GM18505 (cell line): ENCODE measurements at regions not wholly inside any gene's neighbourhood (a gene's known extent, or its start where the extent isn't known, plus 50 kb on each side); places are given as distances from the start of the nearest gene placed in this dataset.
"Not testable (repeated sequence)": the region's sequence is repeated elsewhere in the genome, so short reads cannot be mapped to it uniquely, and the experiment has no call there.

Experiments used
- ATAC-seq: cut with Tn5 transposase; IDR thresholded peaks from one replicate; pipeline ENCODE4 v1.9.1; 2021; ENCODE audit not compliant: unreplicated experiment
- POLR2A ChIP-seq: IDR thresholded peaks from 4 replicates; pipeline ENCODE4 v1.6.1; 2011; ENCODE audit warnings: borderline replicate concordance; ENCODE audit not compliant: insufficient read depth, insufficient read length; ENCODE audit errors: extremely low read depth

- no peak for ATAC-seq
- no peak for TF ChIP-seq POLR2A
Measured at GRCh38 chr10:123221418-123221817, 67.2 kb downstream of the BUB3 start.

GRCh38 chr10:123222832-123223231, 68.6 kb downstream of the BUB3 start:
- no peak for ATAC-seq
- no peak for TF ChIP-seq POLR2A

- ATAC-seq, result no peak
- no peak for TF ChIP-seq POLR2A
Measured at GRCh38 chr10:123227706-123228105, 73.5 kb downstream of the BUB3 start.

GRCh38 chr10:123229927-123230630, 75.9 kb downstream of the BUB3 start:
- no peak for TF ChIP-seq POLR2A
- ATAC-seq, result no peak

- ATAC-seq, result not testable (repeated sequence)
Measured at GRCh38 chr10:123232879-123233278, 78.7 kb downstream of the BUB3 start.

- ATAC-seq, result not testable (repeated sequence)
Measured at GRCh38 chr10:123235014-123235413, 80.8 kb downstream of the BUB3 start.

GRCh38 chr10:123236126-123236525, 81.9 kb downstream of the BUB3 start:
- no peak for TF ChIP-seq POLR2A
- ATAC-seq, result no peak

GRCh38 chr10:123240250-123240649, 86.0 kb downstream of the BUB3 start:
- ATAC-seq, result no peak
- TF ChIP-seq POLR2A, result no peak

GRCh38 chr10:123240776-123241175, 86.6 kb downstream of the BUB3 start:
- TF ChIP-seq POLR2A, result no peak
- ATAC-seq, result no peak

- no peak for ATAC-seq
- no peak for TF ChIP-seq POLR2A
Measured at GRCh38 chr10:123241391-123242141, 87.4 kb downstream of the BUB3 start.

GRCh38 chr10:123244747-123245146, 90.5 kb downstream of the BUB3 start:
- no peak for TF ChIP-seq POLR2A
- no peak for ATAC-seq

GRCh38 chr10:123245264-123245663, 91.1 kb downstream of the BUB3 start:
- no peak for TF ChIP-seq POLR2A
- no peak for ATAC-seq

- no peak for TF ChIP-seq POLR2A
- no peak for ATAC-seq
Measured at GRCh38 chr10:123249894-123250293, 95.7 kb downstream of the BUB3 start.

GRCh38 chr10:123250640-123251039, 96.4 kb downstream of the BUB3 start:
- TF ChIP-seq POLR2A, result no peak
- no peak for ATAC-seq
